Erythroblast (primary cell): ENCODE measurements at regions not wholly inside any gene's neighbourhood (a gene's known extent, or its start where the extent isn't known, plus 50 kb on each side); places are given as distances from the start of the nearest gene placed in this dataset.

ENCODE experiments used
- GATA1 ChIP-seq: IDR thresholded peaks from 2 replicates; pipeline ENCODE4 v1.6.1; 2011; ENCODE audit warnings: low read depth, mild to moderate bottlenecking, control low read depth, low read length, moderate library complexity
- POLR2A ChIP-seq: IDR thresholded peaks from 2 replicates; pipeline ENCODE4 v1.6.1; 2011; ENCODE audit warnings: mild to moderate bottlenecking, low read length

DNA sequence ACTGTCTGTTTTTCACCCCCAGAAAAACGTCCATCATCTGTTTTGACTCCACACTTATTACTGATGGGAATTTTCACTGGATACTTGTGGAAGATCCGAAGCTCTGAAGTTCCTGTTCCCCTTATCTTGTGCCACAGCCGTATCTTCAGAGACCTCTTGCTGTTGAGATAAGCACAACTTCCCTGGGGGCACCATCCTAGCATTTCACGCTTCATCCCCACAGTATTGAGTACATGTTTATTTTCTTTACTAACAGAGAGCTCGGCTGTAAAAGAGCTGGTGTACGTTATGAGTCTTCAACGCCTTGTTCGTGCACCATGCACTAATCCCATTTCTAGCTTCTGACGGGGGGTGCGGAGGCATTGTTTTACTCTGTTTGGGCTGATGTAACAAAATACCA, 813.6 kb upstream of the EEF2KMT start:
- no peak for TF ChIP-seq POLR2A
- no peak for TF ChIP-seq GATA1
